ENCODE measurements at regions not wholly inside any gene's neighbourhood (a gene's known extent, or its start where the extent isn't known, plus 50 kb on each side); places are given as distances from the start of the nearest gene placed in this dataset.

GRCh38 chr1:192002063-192002462, 156.2 kb upstream of the RGS18 start:
- H3K36me3 ChIP-seq (ENCODE audit: control insufficient read depth in 4 of 4, insufficient read depth in 4 of 4, low read length in 3 of 4) = no peaks in the 10 kb centered on the region
- CTCF ChIA-PET = no interaction called here
- POLR2A ChIA-PET = no interaction called here
- no peak overlapping the region for H3K4me3 ChIP-seq (ENCODE audit: control insufficient read depth in 1 of 7, extremely low read depth in 1 of 7, insufficient read depth in 4 of 7, low read depth in 2 of 7, low read length in 6 of 7)
- no peak overlapping the region for H3K27ac ChIP-seq (ENCODE audit: insufficient read depth in 1 of 2, low read depth in 1 of 2, low read length in 2 of 2, poor library complexity in 1 of 2, severe bottlenecking in 2 of 2)
- H3K27me3 ChIP-seq (replicated peaks in 2 of 5; ENCODE audit: control insufficient read depth in 4 of 5, insufficient read depth in 5 of 5, low read length in 4 of 5) = no peaks in the 10 kb centered on the region
- no peaks in the 10 kb centered on the region for H3K4me1 ChIP-seq (ENCODE audit: control extremely low read depth in 1 of 4, control insufficient read depth in 4 of 4, insufficient read depth in 4 of 4, low read length in 3 of 4)
- H3K9me3 ChIP-seq (ENCODE audit: control extremely low read depth in 1 of 5, control insufficient read depth in 4 of 5, insufficient read depth in 2 of 5, low read depth in 1 of 5, low read length in 4 of 5) = peaks cover 0 to 3% (median 0%) of the 10 kb centered on the region in 5 experiments
- DNase-seq = peak in 2 of 3 donors; percentile 7 to 15
- no CpG with 5 or more reads among the region's 3 CpGs for WGBS (ENCODE audit: insufficient coverage)

GRCh38 chr1:192003295-192004077, 154.8 kb upstream of the RGS18 start:
- POLR2A ChIA-PET = no interaction called here
- no peaks in the 10 kb centered on the region for H3K4me1 ChIP-seq (ENCODE audit: control extremely low read depth in 1 of 4, control insufficient read depth in 4 of 4, insufficient read depth in 4 of 4, low read length in 3 of 4)
- no peaks in the 10 kb centered on the region for H3K27me3 ChIP-seq (replicated peaks in 2 of 5; ENCODE audit: control insufficient read depth in 4 of 5, insufficient read depth in 5 of 5, low read length in 4 of 5)
- no peak overlapping the region for H3K27ac ChIP-seq (ENCODE audit: insufficient read depth in 1 of 2, low read depth in 1 of 2, low read length in 2 of 2, poor library complexity in 1 of 2, severe bottlenecking in 2 of 2)
- CTCF ChIA-PET = no interaction called here
- WGBS (ENCODE audit: insufficient coverage) = 100% methylated on average over 2 of the region's 5 CpGs
- no peak overlapping the region for H3K4me3 ChIP-seq (ENCODE audit: control insufficient read depth in 1 of 7, extremely low read depth in 1 of 7, insufficient read depth in 4 of 7, low read depth in 2 of 7, low read length in 6 of 7)
- DNase-seq = peak in 2 of 3 donors; percentile 27 to 54
- no peaks in the 10 kb centered on the region for H3K36me3 ChIP-seq (ENCODE audit: control insufficient read depth in 4 of 4, insufficient read depth in 4 of 4, low read length in 3 of 4)
- H3K9me3 ChIP-seq (ENCODE audit: control extremely low read depth in 1 of 5, control insufficient read depth in 4 of 5, insufficient read depth in 2 of 5, low read depth in 1 of 5, low read length in 4 of 5) = no peaks in the 10 kb centered on the region

GRCh38 chr1:192005976-192006375, 152.3 kb upstream of the RGS18 start:
- POLR2A ChIA-PET = no interaction called here
- WGBS (ENCODE audit: insufficient coverage) = 100% methylated on average over 1 of the region's 3 CpGs

GRCh38 chr1:192008281-192008825, 149.9 kb upstream of the RGS18 start:
- ChIA-PET CTCF (interaction anchor here (1.4 kb wide), 1 partner anchor 21 kb away, joined by 3 read pairs; no protein-coding TSS in a partner anchor), POLR2A (no interaction called here)
- no peak for DNase-seq
- H3K27ac ChIP-seq (ENCODE audit: insufficient read depth in 1 of 2, low read depth in 1 of 2, low read length in 2 of 2, poor library complexity in 1 of 2, severe bottlenecking in 2 of 2) = no peak overlapping the region
- H3K4me1 ChIP-seq (ENCODE audit: control extremely low read depth in 1 of 4, control insufficient read depth in 4 of 4, insufficient read depth in 4 of 4, low read length in 3 of 4) = no peaks in the 10 kb centered on the region
- no peaks in the 10 kb centered on the region for H3K27me3 ChIP-seq (replicated peaks in 2 of 5; ENCODE audit: control insufficient read depth in 4 of 5, insufficient read depth in 5 of 5, low read length in 4 of 5)
- H3K4me3 ChIP-seq (ENCODE audit: control insufficient read depth in 1 of 7, extremely low read depth in 1 of 7, insufficient read depth in 4 of 7, low read depth in 2 of 7, low read length in 6 of 7) = no peak overlapping the region
- H3K9me3 ChIP-seq (ENCODE audit: control extremely low read depth in 1 of 5, control insufficient read depth in 4 of 5, insufficient read depth in 2 of 5, low read depth in 1 of 5, low read length in 4 of 5) = no peaks in the 10 kb centered on the region
- no peaks in the 10 kb centered on the region for H3K36me3 ChIP-seq (ENCODE audit: control insufficient read depth in 4 of 4, insufficient read depth in 4 of 4, low read length in 3 of 4)
- no CpG with 5 or more reads among the region's 1 CpG for WGBS (ENCODE audit: insufficient coverage)

More at GRCh38 chr1:192005976-192006375, 152.3 kb upstream of the RGS18 start:
- H3K27ac ChIP-seq (ENCODE audit: insufficient read depth in 1 of 2, low read depth in 1 of 2, low read length in 2 of 2, poor library complexity in 1 of 2, severe bottlenecking in 2 of 2) = no peak overlapping the region
- H3K9me3 ChIP-seq (ENCODE audit: control extremely low read depth in 1 of 5, control insufficient read depth in 4 of 5, insufficient read depth in 2 of 5, low read depth in 1 of 5, low read length in 4 of 5) = no peaks in the 10 kb centered on the region
- CTCF ChIA-PET = interaction anchor here (0.8 kb wide), 1 partner anchor 10 kb away, joined by 3 read pairs; no protein-coding TSS in a partner anchor
- H3K36me3 ChIP-seq (ENCODE audit: control insufficient read depth in 4 of 4, insufficient read depth in 4 of 4, low read length in 3 of 4) = no peaks in the 10 kb centered on the region
- DNase-seq = peak in 2 of 3 donors; percentile 19 to 20
- H3K4me3 ChIP-seq (ENCODE audit: control insufficient read depth in 1 of 7, extremely low read depth in 1 of 7, insufficient read depth in 4 of 7, low read depth in 2 of 7, low read length in 6 of 7) = no peak overlapping the region
- no peaks in the 10 kb centered on the region for H3K4me1 ChIP-seq (ENCODE audit: control extremely low read depth in 1 of 4, control insufficient read depth in 4 of 4, insufficient read depth in 4 of 4, low read length in 3 of 4)
- no peaks in the 10 kb centered on the region for H3K27me3 ChIP-seq (replicated peaks in 2 of 5; ENCODE audit: control insufficient read depth in 4 of 5, insufficient read depth in 5 of 5, low read length in 4 of 5)

- POLR2A ChIA-PET = no interaction called here
- CTCF ChIA-PET = no interaction called here
- peak in 1 of 3 donors; percentile 9 for DNase-seq
- Histone ChIP-seq H3K27ac (ENCODE audit: insufficient read depth in 1 of 2, low read depth in 1 of 2, low read length in 2 of 2, poor library complexity in 1 of 2, severe bottlenecking in 2 of 2) (no peak overlapping the region), H3K4me1 (ENCODE audit: control extremely low read depth in 1 of 4, control insufficient read depth in 4 of 4, insufficient read depth in 4 of 4, low read length in 3 of 4) (no peaks in the 10 kb centered on the region), H3K27me3 (replicated peaks in 2 of 5; ENCODE audit: control insufficient read depth in 4 of 5, insufficient read depth in 5 of 5, low read length in 4 of 5) (no peaks in the 10 kb centered on the region), H3K4me3 (ENCODE audit: control insufficient read depth in 1 of 7, extremely low read depth in 1 of 7, insufficient read depth in 4 of 7, low read depth in 2 of 7, low read length in 6 of 7) (no peak overlapping the region), H3K9me3 (ENCODE audit: control extremely low read depth in 1 of 5, control insufficient read depth in 4 of 5, insufficient read depth in 2 of 5, low read depth in 1 of 5, low read length in 4 of 5) (no peaks in the 10 kb centered on the region), H3K36me3 (ENCODE audit: control insufficient read depth in 4 of 4, insufficient read depth in 4 of 4, low read length in 3 of 4) (no peaks in the 10 kb centered on the region)
- no CpG with 5 or more reads among the region's 1 CpG for WGBS (ENCODE audit: insufficient coverage)
Observed at GRCh38 chr1:192010406-192010805, 147.9 kb upstream of the RGS18 start.

- Histone ChIP-seq H3K9me3 (ENCODE audit: control extremely low read depth in 1 of 5, control insufficient read depth in 4 of 5, insufficient read depth in 2 of 5, low read depth in 1 of 5, low read length in 4 of 5) (no peaks in the 10 kb centered on the region), H3K4me3 (ENCODE audit: control insufficient read depth in 1 of 7, extremely low read depth in 1 of 7, insufficient read depth in 4 of 7, low read depth in 2 of 7, low read length in 6 of 7) (no peak overlapping the region), H3K4me1 (ENCODE audit: control extremely low read depth in 1 of 4, control insufficient read depth in 4 of 4, insufficient read depth in 4 of 4, low read length in 3 of 4) (no peaks in the 10 kb centered on the region), H3K27me3 (replicated peaks in 2 of 5; ENCODE audit: control insufficient read depth in 4 of 5, insufficient read depth in 5 of 5, low read length in 4 of 5) (no peaks in the 10 kb centered on the region), H3K27ac (ENCODE audit: insufficient read depth in 1 of 2, low read depth in 1 of 2, low read length in 2 of 2, poor library complexity in 1 of 2, severe bottlenecking in 2 of 2) (no peak overlapping the region), H3K36me3 (ENCODE audit: control insufficient read depth in 4 of 4, insufficient read depth in 4 of 4, low read length in 3 of 4) (no peaks in the 10 kb centered on the region)
- CTCF ChIA-PET = no interaction called here
- POLR2A ChIA-PET = no interaction called here
- 88% methylated on average over 5 of the region's 11 CpGs for WGBS (ENCODE audit: insufficient coverage)
- DNase-seq = no peak
Observed at GRCh38 chr1:192011525-192011924, 146.7 kb upstream of the RGS18 start.

GRCh38 chr1:192022827-192023226, 135.4 kb upstream of the RGS18 start:
- H3K9me3 ChIP-seq (ENCODE audit: control extremely low read depth in 1 of 5, control insufficient read depth in 4 of 5, insufficient read depth in 2 of 5, low read depth in 1 of 5, low read length in 4 of 5) = no peaks in the 10 kb centered on the region
- H3K4me3 ChIP-seq (ENCODE audit: control insufficient read depth in 1 of 7, extremely low read depth in 1 of 7, insufficient read depth in 4 of 7, low read depth in 2 of 7, low read length in 6 of 7) = no peak overlapping the region
- H3K36me3 ChIP-seq (ENCODE audit: control insufficient read depth in 4 of 4, insufficient read depth in 4 of 4, low read length in 3 of 4) = no peaks in the 10 kb centered on the region
- WGBS (ENCODE audit: insufficient coverage) = 100% methylated on average over 2 of the region's 3 CpGs
- H3K4me1 ChIP-seq (ENCODE audit: control extremely low read depth in 1 of 4, control insufficient read depth in 4 of 4, insufficient read depth in 4 of 4, low read length in 3 of 4) = no peaks in the 10 kb centered on the region
- DNase-seq = no peak
- POLR2A ChIA-PET = no interaction called here
- CTCF ChIA-PET = no interaction called here
- H3K27ac ChIP-seq (ENCODE audit: insufficient read depth in 1 of 2, low read depth in 1 of 2, low read length in 2 of 2, poor library complexity in 1 of 2, severe bottlenecking in 2 of 2) = no peak overlapping the region
- H3K27me3 ChIP-seq (replicated peaks in 2 of 5; ENCODE audit: control insufficient read depth in 4 of 5, insufficient read depth in 5 of 5, low read length in 4 of 5) = no peaks in the 10 kb centered on the region
